Activated T-helper 1 cell treated with Interleukin-2 at 50 U/mL for 16 hours (primary cell): ENCODE measurements at regions not wholly inside any gene's neighbourhood (a gene's known extent, or its start where the extent isn't known, plus 50 kb on each side); places are given as distances from the start of the nearest gene placed in this dataset.

Experiments
- DNase-seq: peaks from one replicate; pipeline ENCODE4 v3.0.0-alpha.2; 2020; ENCODE audit warnings: low read depth

DNA sequence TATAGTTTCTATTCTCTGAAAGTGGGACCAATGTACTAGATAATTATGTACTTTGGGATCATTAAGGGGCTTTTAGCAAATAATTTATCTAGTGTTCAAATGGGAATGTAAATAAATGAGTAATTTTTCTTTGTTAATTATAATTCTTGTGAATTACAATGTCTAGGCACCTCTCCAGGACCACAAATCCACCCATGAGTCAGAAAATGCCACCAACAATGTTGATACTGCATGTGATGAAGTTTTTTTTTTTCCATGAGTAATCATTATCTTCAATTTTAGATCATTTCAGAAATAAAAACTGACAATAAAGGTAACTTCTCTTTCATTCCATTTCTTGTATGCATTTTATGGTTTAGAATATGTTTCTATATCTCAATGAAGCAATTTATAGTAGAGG, 470.3 kb downstream of the VRK1 start:
- DNase-seq = no peak

DNA sequence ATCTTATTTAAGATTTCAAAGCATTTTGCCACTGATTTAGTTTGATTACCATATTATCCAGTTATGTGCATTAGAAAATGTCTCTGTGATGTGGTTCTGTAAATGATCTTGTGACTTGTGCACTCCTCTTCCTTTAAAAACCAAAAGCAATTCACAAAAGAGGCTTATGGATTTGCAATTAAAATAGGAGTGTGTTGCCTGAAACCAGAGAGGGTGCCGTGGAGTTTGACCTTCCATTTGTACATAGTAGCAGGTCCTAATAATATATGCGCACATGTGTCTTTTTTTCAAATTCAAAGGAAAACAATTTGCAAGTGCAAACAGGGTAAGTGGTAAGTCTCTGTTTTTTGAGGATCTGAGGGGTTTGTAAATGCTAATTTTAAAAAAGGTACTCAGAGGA, 470.9 kb downstream of the VRK1 start:
- no peak for DNase-seq

DNA sequence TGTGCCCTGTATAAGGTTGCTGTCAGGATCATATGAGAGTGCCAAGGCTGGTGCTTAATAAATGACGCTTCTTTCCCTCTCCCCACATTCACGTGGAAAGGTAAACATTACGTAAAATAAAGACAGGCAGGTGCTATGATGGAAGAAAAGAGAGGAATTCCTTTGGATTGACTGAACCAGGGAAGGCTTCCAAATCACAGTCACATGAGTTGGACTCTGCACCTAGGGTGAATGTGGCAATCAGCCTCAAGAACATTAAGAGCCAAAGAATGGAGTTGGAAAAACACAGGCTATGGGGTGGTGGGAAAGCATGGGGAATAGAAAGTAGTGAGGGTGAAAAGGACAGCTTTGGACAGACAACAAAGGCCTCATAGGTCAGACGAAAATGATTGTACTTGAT, 473.1 kb downstream of the VRK1 start:
- DNase-seq = no peak

DNA sequence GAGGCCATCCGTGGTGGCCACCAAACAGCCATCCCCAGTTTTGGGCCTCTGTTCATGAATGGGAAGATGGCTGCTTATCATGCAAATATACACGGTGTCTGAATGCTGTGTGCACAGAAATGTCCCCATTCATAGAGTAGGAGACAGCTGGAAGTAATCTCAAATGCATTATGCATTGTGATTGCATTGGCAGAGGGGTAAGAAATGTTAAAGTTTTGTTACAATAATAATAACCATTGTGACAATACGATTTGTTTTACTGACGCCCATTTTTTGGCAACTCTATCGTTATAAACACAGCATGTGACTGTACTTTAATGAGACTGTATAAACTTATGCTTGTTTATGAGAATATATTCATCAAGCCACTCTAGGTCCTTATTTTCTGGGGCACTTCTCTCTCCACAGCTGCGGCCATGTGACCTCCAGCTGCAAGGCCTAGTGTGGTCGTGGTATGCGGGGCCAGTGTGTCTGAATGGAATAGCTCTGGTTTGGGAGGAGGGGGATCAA, 474.3 kb downstream of the VRK1 start:
- DNase-seq = no peak

DNA sequence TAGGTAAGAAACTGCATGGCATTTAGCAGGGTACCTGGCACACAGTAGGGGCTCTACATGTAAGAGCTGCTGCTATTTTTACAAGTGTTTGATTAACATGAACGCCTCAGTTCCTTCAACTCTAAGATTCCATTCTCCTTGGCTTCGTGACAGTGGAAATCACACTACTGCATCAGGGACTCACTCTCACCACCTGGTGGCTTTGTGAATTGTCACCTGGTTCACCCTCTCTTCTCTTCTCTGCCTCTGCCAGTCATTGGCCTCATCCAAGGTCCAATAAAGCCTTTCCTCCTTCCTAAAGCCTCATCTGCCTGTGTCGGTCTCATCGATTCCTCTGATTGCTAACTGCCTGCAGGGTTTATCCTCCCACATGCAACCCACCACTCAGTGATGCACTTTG, 476.4 kb downstream of the VRK1 start:
- no peak for DNase-seq

DNA sequence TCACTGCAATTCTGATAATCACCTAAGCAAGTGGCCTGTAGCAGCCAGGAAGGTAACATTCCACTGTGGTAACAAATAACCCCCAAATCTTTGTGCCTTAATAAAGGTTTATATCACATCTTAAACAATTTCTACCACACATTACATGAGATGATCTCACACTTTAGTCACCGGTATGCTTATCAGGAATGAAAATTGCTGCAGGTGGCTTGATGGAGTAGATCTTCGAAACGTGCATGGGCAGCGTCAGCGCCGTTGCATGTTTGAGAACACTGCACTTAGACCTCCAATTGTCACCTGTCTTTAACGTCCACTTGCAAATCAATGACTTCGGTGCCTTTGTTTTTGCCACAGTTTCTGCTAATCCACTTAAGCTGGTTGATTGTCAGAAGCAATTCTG, 477.4 kb downstream of the VRK1 start:
- no peak for DNase-seq

DNA sequence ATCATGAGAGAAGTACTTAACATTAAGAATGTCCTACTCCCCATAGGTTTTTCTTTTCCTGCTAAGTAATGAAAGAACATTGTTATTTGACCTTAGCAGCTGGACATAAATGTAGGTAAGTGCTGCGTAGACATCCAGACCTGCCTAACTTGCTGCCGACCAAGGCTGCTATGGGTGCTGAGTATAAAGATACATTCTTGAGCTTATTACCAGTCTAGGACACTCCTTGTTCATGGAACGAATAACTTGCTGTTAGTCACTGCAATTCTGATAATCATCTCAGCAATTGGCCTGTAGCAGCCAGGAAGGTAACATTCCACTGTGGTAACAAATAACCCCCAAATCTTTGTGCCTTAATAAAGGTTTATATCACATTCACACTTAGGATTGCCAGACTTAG, 478.1 kb downstream of the VRK1 start:
- no peak for DNase-seq

DNA sequence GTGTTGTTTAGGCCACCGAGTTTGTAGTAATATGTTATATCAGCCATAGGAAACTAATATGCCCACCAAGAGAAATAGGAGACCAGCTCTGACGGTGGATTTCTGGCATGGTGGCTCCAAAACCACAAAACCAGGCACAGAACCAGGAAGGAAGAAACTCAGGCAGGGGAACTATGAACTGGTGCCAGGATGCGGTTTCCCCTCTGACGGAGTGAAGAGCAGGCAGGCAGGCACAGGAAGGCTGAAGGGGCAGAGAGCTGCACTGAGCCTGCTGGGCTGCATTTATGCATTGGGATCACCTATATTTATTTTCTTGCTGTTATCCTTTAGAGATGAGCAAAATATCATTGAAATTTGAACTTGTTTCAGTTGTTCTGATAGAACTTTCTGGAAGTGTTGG, 479.4 kb downstream of the VRK1 start:
- no peak for DNase-seq

DNA sequence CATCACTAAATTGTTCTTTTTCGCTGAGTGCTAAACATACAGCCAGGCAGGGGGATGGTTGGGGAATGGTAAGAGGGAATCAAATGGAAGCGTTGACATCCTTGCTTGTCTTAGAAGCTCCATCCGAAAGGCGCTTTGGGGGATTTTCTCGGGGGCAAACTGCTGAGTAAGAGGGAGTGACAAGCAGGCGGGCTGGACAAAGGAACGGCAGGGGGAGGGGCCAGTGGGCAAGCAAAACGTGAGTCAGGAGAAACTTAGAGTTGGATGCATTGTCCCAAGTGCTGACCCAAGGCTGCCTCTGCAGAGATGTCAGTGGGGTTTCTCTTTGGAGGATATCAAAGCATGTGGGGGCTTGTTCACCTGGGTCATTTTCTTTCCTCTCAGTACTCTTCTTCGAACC, 480.5 kb downstream of the VRK1 start:
- no peak for DNase-seq

DNA sequence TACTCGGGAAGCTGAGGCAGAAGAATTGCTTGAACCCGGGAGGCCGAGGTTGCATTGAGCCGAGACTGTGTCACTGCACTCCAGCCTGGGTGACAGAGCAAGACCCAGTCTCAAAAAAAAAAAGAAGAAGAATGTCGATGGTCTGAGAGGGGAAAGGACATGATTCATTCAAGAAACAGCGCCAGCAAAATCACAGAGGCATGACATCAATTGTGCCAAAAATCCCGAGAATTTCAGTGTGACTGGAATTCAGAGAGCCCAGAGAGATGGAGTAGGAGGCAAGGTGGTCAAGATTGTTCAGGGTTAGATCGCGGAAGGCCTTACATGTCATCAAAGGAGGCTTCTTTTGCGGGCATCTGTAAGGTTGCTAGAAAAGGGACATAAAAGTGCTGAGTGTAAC, 483.3 kb downstream of the VRK1 start:
- DNase-seq = no peak

DNA sequence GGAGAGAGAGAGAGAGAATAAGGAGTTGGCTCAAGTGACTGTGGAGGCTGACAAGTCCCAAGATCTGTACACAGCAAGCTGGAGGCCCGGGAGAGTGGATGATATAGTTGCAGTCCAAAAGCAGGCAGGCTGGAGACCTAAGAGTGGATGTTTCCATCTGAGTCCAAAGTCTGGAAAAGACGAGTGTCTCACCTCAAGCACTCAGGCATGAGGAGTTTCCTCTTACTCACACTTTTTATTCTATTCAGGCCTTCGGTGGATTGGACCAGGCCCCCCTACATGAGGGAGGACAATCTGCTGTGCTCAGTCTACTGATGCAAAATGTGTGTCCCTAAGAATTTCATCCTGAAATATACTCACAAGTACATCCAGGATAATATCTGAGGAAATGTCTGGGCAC, 484.6 kb downstream of the VRK1 start:
- DNase-seq = no peak

DNA sequence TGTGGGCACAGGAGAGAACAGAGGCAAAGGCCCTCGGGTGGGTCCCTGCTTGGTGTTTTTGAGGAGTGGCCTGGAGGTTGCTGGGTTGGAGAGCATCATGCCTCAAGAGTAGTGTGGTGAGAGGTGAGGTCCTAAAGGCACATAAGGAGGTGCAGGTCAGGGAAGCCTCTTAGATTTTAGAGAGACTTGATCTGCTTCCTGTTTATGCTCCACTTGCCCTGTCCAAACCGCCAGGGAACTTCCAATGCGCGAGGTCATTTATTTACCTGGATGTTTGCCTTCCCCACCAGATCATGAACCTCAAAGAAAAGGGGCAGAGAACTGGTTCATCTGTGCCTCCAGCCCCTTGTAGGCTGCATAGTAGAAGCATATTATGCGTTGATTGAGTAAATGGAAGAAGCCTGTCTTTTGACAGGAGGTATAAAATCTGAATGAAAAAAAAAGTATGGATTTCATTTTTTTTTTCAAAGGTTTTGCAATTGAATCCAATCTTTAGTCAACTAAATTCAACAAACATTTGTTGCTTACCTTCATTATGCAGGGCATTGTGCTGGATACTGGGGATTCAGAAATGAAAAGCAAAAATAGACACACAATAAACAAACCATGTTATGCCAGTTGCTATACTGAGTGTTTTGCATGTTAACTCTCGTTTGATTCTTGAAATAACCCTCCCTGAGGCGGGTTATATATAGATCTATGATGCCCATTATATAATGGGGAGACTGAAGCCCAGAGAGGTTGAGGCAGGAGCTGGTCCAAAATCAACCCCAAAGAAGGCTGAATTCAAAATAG, 485.2 kb downstream of the VRK1 start:
- DNase-seq = no peak

DNA sequence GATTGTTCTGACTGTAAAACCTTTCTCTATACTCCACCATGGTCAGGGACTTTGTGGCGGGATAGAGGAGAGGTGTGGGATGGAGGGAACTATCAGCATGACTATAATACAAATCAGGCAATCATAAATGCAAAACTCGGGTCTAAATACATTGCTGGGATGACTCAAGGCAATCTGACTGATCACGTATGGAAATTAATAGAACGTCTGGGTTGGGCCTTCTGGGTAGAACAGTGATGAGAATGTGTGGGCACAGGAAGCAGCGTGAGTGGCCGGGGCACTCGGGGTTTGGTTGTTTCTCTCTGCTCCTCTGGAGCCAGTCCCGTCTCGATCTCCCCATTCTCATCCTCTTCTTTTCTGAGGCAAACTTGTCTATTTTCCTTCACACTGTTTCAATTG, 485.8 kb downstream of the VRK1 start:
- no peak for DNase-seq

DNA sequence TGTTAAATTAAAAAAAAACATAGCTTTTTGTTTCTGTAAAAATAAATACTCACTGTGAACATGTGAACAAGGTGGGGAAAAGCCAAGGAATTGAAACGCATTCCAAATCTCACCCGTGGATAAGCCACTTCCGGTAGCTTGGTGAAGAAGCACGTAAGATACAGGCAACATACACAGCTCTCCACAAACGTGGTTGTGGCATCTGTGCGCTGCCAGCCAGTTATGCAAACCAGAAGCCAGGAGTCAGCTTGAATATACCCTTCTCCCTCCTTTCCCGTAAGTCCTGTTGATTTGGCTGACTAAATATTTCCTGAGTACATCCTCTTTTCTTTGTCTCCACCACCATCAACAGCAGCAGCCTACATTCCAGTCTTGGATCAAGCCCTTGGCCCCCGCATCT, 486.2 kb downstream of the VRK1 start:
- no peak for DNase-seq

DNA sequence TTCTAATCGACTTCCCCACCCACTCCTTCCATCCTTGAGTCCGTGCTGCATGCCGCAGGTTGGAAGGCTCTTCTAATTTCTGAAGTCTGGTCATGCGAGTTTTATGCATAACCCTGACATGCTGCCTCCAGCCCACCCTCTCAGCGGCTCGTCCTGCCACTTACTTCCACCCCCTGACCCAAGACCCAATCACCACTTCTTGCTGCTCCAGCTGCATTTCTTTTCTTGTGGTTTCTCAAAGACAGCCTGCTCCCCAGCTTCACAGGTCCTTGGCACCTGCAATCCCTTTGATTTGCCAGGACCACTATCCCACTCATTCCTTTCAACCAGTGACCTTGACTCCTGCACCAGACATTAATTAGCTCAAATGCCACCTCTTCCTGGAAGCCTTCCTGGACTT, 486.7 kb downstream of the VRK1 start:
- DNase-seq = no peak

DNA sequence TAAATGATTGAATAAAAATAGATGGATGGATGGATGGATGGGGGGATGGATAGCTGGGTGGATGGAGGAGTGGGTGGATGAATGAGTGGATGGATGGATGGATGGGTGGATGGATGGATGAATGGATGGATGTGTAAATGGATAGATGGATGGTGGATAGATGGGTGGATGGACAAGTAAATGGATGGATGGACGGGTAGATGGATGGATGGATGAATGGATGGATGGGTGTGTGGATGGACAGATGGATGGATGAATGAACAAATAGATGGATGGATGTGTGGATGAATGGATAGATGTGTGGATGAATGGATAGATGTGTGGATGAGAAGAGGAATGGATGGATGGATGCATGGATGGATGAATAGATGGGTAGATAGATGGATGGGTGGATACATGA, 490.8 kb downstream of the VRK1 start:
- DNase-seq = no peak

DNA sequence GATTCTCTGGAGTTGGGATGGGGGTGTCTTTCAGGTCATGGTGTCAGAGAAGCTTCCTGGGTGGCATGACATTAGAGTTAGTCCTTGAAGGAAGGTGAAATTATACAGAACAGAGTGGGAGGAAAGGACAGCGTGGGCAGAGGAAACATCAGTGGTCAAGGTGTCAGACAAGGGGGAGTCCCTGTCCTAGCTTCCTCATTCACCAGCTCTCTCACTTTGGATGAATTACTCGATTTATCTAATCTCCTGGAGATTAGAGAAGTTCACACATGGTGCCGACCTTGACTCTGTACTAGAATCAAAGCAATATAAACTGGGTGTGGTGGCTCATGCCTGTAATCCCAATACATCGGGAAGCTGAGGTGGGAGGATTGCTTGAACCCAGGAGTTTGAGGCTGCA, 492.9 kb downstream of the VRK1 start:
- DNase-seq = no peak

DNA sequence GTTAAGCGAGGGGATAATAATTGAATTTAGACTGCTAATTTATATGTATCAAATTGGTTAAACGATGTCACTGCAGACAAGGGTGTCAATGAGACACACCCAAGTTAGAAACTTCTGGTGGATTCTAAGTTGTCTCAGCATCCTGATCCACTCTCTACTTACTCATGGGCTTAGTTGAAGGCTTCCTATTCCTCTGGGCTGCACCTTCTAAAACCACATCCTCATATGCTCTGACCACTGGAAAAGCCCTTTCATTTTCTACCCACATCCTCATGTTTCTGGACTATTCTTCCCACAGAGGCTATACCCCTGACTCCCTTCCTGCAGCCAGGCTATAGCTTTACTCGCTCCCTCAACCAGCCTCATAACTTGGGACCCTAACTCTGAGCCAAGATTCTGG, 493.8 kb downstream of the VRK1 start:
- DNase-seq = no peak

DNA sequence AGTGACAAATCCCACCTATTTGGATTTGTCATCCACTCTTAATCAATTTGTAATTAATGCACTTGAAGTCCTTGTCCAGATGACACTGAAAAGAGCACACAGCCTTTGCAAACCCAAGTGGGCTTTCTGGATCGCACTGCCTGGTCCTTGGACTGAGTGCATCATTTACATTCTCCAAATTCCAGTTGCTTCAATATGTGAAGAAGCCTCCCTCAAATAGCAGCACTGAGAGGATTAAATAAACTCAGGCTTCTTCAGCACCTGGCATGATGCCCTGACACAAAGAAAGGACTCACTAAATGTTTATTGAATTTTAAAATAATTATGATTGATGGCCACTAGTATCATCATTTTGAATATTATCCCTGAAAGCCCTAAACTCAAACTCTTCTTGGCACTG, 496.5 kb downstream of the VRK1 start:
- no peak for DNase-seq

DNA sequence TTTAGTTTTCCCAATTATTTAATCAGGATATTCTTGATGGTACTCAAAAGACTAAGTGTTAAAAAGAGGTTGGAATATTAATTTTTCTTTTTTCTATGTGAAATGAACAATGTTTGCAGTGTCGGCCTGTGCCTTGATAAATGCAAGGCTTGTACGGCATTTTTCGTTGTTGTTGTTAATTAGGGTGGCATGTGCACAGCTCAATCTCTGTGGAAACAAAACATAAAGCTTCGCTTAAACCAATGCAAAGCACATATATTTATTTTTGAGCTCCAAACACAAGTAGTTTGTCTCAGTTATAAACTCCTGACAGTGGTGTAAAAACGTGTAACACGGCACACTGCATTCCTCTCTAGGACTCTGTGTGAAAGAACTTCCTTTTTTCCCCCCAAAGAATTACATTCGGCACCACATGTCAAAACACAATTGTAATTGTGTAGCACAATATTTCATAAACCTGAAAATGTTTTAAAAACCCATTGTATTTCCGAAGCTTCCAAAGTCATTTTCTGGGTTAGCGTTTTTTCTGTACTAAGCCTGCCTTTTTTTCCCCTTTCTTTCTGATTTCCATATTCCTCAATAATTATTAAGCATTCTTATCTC, 498.0 kb downstream of the VRK1 start:
- DNase-seq = no peak

DNA sequence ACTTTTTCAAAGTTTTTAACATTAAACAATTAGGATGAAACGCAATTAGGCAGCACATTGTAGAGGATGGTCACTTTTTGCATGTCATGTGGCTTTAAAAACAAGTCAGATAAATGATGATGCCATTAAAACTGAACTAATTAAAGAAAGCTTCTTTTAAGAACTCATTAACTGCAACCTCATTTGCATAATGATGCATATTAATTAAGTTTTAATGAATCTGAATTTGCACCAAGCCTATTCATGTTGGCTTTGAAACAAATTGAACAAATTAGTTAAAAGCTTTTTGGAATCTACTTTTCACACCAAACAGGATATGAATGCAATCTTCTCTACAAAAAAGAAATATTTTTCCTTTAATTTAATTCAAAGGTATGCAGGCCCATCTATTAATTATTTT, 499.0 kb downstream of the VRK1 start:
- DNase-seq = no peak

DNA sequence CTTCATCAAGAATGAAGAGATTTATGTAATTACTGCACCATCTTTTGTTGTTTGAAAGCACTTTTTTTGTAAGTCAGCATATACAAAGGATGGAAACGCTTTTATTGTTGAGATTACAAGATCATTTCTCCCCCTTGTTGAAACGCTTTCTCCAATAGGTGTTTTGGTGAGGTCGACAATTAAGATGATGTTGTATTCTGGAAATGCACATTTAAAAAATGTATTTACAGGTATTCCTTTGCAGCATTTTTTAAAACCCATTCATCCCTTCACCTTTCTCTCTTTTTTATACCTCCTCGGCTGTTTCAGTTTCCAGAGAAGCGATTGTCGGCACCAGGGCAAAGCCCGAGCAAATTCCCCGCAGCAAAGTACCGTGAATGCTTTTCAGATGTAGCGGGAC, 499.9 kb downstream of the VRK1 start:
- DNase-seq = no peak

DNA sequence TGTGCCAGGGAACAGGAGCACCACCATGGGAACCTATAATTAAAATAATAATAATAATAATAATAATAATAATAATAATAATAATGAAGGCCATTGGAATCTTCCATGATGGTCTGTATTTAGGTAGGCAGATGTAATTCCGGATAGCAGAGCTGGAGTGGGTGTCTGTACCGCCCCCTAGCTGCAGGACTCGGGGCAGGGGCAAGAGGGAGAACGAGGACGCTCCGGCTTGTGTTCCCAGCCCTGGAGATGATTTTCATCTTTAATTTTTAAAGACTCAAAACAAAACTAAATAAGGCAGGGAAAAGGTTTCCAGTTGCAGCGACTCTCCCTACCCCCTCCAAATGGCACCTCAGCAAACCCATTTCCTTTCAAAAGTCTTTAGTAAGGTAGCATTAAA, 501.1 kb downstream of the VRK1 start:
- no peak for DNase-seq

DNA sequence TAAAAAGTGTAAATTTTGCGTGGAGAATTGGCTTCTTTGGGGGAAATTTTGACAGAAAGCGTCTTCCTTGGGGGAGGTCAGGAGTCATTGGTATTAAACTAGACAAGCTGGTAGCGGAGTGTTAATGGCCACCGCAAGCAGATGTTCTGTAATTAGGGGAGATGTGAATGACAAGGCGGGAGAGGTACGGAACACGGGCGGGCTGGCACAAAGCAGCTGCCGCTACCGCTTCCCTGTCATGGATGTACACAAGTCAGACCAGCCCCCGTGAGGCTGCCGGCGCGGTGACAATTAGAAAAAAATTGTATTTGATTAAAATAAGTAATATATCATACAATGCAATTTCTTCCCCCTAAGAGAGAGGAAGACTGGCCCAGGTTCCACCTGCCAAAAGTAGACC, 501.6 kb downstream of the VRK1 start:
- DNase-seq = no peak
